ENCODE measurements at regions not wholly inside any gene's neighbourhood (a gene's known extent, or its start where the extent isn't known, plus 50 kb on each side); places are given as distances from the start of the nearest gene placed in this dataset.
"Not testable (repeated sequence)": the region's sequence is repeated elsewhere in the genome, so short reads cannot be mapped to it uniquely, and the experiment has no call there.

DNA sequence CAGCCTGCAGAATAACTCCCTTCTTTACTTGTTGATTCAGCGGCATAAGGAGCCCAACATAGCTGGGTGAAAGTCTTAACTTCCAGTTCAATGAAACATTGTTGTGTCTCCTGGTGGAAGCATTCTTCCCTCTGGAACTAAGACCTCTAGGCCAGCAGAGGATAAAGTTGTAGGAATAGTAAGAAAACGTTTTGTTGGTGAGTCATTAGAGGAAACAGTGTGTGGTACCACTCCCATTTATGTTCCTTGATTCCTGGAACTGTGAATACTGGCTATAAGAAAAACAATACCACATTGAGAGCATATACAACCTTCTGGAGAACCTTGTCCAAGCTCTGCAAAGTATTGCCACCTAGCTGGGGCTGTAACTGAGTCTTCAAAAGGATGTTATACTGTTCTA, 737.4 kb upstream of the ZP4 start:
- DNase-seq: no peak

GRCh38 chr1:238624776-238625175, 734.1 kb upstream of the ZP4 start:
- DNase-seq: no peak

GRCh38 chr1:238621405-238621804, 730.7 kb upstream of the ZP4 start:
- no peak for DNase-seq

DNA sequence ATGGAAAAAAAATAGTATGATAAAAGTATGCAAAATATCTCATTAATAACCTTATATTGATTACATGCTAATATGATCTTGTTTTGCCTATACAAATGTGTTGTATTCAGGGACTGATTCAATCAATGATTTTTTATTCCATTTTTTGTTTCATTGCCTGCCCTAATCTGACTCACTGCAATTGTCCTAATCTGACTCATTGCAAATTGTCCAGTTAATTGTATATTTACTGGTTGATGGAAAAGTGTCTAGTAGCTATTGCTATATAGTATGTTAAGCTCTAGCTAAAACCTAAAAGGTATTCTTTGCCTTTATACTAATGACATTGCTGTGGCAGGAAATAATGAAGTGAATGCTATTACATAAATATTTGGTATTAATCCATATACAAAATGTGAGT, 728.9 kb upstream of the ZP4 start:
- no peak for DNase-seq

DNA sequence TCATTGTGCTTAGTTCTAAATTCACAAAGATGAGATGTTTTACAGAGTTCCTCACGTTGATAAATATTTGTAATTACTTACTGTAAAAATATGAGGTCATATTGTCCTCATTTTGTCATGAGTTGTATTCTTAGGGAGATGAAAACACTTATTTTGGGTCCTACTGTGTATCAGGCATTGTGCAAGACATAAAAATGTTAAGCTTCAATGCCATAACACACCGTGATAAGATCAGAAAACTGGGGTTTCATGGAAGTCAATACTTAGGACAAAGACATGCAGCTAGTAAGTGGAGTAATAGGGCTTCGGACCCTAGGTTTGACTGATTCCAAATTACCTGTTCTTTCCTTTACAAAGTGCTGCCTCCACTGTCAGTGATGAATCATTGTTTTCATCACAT, 720.7 kb upstream of the ZP4 start:
- DNase-seq: no peak

GRCh38 chr1:238608144-238608543, 717.4 kb upstream of the ZP4 start:
- DNase-seq: peak; percentile 75

DNA sequence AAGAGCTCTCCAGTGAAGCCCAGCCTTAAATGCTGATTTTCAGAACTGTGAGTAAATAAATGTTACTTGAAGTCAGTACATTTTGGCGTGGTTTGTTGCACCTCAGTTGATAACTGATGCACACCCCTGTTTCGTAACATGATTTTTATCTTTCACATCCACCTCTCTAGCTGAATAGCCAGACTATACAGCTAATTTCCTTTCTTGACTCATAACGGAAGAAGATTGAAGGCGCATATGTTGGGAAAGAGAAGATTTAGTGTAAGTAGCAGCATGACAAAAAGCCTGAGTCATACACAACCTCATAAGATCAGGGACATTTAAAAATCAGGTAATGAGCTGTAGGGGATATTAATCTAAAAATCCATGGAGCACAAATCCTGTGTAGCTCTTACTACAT, 716.2 kb upstream of the ZP4 start:
- peak; percentile 66 for DNase-seq

- no peak for DNase-seq
Observed at GRCh38 chr1:238606457-238606856, 715.7 kb upstream of the ZP4 start.

GRCh38 chr1:238604357-238604756, 713.6 kb upstream of the ZP4 start:
- DNase-seq: no peak

GRCh38 chr1:238601604-238602003, 710.9 kb upstream of the ZP4 start:
- DNase-seq: not testable (repeated sequence)

- DNase-seq: no peak
Observed at GRCh38 chr1:238596703-238597102, 706.0 kb upstream of the ZP4 start.

- DNase-seq: no peak
Observed at GRCh38 chr1:238592621-238593020, 701.9 kb upstream of the ZP4 start.

DNA sequence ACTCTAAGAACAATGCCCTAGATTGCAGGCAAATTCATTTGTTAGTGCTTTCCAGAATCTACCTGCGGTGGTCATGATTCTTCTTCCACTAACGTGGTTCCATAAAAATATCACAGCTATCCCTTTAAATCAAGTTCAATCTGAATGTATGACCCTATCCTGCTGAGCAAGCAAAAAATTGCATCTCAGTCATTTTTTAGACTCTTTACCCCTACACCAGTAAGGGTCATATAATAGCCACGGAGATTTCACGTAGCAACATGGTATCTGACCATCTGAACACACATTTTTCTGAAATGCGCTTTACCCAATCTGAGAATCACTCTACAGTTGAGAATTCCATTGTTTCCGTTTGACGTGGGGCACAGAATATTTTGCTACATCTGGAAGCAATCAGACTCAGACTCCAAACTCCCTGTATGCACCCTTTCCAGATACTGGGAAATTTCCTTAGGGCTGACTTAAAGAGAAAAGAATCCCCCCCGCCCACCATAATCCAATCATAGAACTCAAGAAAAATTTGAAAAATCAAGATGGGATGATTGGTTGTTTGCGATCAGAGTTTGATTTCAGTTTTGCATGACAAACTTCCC, 699.2 kb upstream of the ZP4 start:
- DNase-seq: no peak

DNA sequence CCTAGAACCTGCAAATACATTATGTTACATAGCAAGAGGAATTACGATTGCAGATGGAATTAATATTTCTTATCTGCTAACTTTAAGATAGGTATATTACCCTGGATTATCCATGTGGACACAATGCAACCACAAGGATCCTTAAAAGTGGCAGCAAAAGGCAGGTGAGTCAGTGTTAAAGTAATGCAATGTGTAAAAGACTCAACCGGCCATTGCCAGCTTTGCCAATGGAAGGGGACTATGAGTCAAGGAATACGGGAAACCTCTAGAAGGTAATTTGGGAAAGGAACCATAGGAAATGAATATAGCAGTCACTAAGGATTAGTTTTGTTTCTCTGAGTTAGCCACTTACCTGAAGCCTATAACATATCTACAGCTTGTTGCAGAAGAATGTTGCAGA, 692.1 kb upstream of the ZP4 start:
- no peak for DNase-seq

DNA sequence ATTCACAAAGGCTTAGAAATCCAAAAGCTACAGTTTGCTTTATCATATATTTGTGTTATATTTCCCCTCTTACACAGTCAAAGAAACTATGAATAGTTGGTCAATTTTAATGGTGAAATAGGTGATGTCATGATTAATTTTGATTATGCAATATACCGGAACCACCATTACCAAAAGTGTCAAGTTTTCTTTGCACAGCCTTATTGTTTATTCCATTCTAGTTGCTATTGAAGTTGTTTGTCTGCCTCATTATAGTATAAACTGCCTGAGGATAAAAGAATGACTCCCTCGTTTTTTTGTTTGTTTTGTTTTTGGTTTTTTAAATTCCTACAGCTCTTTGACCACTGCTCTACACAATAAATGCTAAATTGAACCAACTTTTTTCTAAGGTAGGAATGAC, 690.6 kb upstream of the ZP4 start:
- DNase-seq: no peak

GRCh38 chr1:238568735-238569134, 678.0 kb upstream of the ZP4 start:
- DNase-seq: no peak

- DNase-seq: no peak
Observed at GRCh38 chr1:238562341-238562740, 671.6 kb upstream of the ZP4 start.

GRCh38 chr1:238558746-238559145, 668.0 kb upstream of the ZP4 start:
- DNase-seq: no peak

- no peak for DNase-seq
Observed at GRCh38 chr1:238558156-238558555, 667.4 kb upstream of the ZP4 start.

DNA sequence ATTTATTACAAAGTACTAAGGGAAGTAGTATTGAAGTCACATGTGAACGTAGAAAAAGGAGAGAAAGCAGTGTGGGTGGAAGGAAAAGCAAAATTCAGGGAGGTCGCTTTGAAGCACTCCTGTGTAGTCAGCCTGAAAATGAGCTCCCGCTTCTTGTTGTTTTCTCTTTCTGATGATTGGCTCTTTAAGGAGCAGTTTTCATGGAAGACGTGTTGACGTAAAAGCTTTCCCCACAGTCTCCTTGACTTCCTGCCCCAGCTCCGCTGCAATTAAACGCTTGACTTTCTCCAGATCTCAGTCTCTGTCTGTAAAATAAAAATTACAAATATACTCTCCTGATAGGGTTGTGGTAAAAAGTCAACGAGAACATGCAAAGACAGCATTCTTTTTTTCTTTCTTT, 661.5 kb upstream of the ZP4 start:
- no peak for DNase-seq

DNA sequence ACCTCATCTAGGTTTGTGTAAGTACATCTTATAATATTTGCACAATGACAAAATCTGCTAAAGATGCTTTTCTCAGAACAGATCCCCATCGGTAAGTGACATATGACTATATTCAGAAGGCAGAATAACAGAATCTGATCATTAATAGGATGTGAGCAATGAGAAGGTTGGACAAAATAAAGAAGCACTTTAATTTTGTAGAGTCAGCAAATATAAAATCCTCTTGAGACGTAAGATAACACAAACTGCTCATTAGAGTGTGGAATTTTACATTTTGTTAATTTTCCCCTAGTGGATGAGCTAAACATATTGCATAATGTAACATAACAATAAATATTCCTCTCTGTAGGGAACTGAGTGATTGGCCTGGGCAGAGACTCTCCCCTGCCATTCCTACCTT, 658.4 kb upstream of the ZP4 start:
- DNase-seq: no peak

GRCh38 chr1:238546118-238546517, 655.4 kb upstream of the ZP4 start:
- no peak for DNase-seq

DNA sequence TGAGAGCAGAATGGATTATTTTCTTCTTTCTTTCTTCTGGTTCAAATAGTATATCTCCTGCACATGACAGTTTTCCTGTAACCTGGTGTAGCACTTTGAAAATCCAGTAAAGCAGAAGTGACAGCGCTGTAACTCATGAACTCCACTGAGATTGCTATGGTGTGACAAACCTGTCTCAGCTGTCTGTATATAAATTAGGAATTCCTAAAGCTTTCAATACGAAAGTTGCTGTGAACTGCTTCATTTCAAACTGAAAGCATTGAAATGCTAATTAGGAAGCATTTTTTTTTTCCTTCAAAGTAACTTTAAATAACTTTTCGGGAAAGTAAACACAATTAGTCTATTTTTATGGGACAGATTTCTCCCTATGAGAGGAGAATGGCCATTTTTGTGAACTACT, 646.9 kb upstream of the ZP4 start:
- no peak for DNase-seq

DNA sequence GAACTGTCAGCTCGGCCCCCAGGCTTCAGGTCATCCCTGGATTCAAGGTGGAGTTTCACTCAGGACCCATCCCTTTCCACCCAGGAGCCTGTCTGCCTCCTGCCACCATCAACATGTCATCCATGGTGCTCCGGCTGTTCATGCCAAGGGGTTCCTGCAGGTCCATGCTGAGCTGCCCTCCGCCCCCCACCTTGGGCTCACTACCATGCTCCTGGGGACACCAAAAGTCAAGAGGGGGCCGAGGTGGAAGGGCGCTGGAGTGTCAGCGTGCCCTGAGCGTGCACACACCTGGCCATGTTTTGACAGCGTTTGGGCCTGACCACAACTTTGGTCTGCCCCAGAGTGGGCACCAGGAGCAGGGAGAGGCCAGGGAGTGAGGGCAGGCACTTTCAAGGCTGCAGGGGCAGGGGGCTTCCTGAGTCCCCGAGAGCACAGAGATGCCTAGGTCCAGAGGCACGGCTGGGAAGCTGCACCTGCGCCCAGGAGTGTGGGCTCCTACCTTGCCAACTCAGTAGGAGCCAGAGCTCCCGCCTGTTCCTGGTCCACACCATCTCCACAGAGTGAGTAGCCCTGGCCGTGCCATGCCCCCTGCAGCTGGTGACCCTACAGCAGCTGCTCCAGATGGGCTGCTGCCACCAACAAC, 639.6 kb upstream of the ZP4 start:
- no peak for DNase-seq

- DNase-seq: no peak
Observed at GRCh38 chr1:238517711-238518110, 627.0 kb upstream of the ZP4 start.

Measured in NCI-H82 (cell line).